ENCODE measurements at regions not wholly inside any gene's neighbourhood (a gene's known extent, or its start where the extent isn't known, plus 50 kb on each side); places are given as distances from the start of the nearest gene placed in this dataset.

DNA sequence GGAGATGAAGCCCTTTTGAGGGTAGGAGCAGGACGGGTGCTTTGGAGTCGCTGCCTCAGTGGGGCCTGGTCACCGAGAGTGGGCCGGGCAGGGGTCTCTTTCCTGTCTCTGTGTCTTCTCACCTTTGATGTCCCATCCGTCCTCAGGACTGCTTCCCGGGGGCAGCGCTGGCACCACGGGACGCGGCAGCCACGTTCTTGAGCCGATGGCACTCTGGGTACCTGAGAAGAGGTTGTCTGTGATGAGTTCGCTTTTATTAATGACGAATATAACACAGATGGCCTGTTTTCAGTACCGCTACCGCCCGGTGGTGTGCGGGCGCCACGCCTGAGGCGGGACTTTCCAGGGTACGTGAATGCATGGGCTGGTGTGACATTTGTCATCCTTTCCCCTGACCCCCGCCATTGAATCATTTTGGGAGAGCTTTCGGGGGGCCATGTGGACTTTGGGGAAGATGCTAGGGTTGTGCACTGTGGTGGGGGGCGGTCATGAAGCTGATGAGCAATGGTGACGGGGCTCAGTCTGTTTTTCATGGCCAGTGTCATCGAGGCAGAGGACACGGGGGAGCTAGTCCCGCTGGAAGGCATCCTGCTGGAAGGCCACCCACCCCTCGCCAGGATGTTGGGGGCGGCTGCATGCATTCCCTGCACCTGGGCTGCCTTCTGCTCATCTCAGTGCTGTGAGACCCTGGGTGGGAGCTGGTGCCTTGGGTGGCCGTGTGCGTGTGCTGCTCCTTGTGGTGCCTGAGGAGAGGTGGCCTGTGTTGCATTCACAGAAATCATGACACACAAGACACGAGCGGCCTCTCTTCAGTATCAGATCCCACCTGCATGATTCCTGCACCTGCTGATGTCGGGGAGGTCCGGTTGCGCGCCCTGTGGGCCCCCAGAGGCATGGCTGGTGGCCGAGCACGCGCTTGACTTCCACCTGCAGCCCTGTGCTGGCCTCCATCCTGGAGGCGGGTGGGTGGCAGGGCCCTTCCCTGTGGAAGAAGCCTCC is 162.5 kb upstream of the RTL1 start:
- intact Hi-C loops (cut with micrococcal nuclease; ENCODE audit: unreplicated experiment) (no loop called here), in situ Hi-C loops (cut with HindIII; ENCODE audit: extremely low pct_ligation_motif_present, low pct_unique_long_range_greater_than_20kb) (loop anchor here (5.0 kb wide), 1 partner anchor 159 kb away; no protein-coding TSS in a partner anchor)
- no peak overlapping the region for H3K4me2 ChIP-seq (ENCODE audit: low read depth, low read length)
- ChIA-PET POLR2A (no interaction called here), CTCF (ENCODE audit: low intra/inter-chr PET ratio, low total read pairs) (no interaction called here)
- DNase-seq (ENCODE audit: low spot score), result no peak
- H3K9me3 ChIP-seq (ENCODE audit: low read length), result no peaks in the 10 kb centered on the region
- H3K4me1 ChIP-seq (ENCODE audit: insufficient read depth, low read length), result no peaks in the 10 kb centered on the region
- no peak overlapping the region for H3K4me3 ChIP-seq (replicated peaks in 1 of 3; ENCODE audit: insufficient read depth in 1 of 3, low read depth in 2 of 3, low read length in 3 of 3)
- no peaks in the 10 kb centered on the region for H3K79me2 ChIP-seq (ENCODE audit: insufficient read depth, low read length)
- no peak overlapping the region for H3K9ac ChIP-seq (ENCODE audit: insufficient read depth, low read depth, low read length)
- no peaks in the 10 kb centered on the region for H4K20me1 ChIP-seq (ENCODE audit: insufficient read depth, low read length)
- FAIRE-seq, result no peak
- no peak overlapping the region for H2AFZ ChIP-seq (ENCODE audit: low read length)
- WGBS (ENCODE audit: low lambda C conversion rate), result 56% methylated on average over 28 of the region's 43 CpGs
- H3K36me3 ChIP-seq (replicated peaks in 1 of 2; ENCODE audit: control insufficient read depth in 1 of 2, insufficient read depth in 2 of 2, low read length in 2 of 2), result no peaks in the 10 kb centered on the region
- no peak for ATAC-seq
- H3K27me3 ChIP-seq (ENCODE audit: control insufficient read depth in 1 of 2, insufficient read depth in 2 of 2, low read length in 2 of 2), result peaks cover 17 to 92% of the 10 kb centered on the region in 2 experiments
- H3K27ac ChIP-seq (ENCODE audit: extremely low read length, insufficient read depth, low read length), result no peak overlapping the region
- TF ChIP-seq ZFP36L2 (CRISPR knock-in tag; IDR thresholded peaks at IDR 0.05), result no peak
- TF ChIP-seq AGO1 (IDR thresholded peaks at IDR 0.05; ENCODE audit: low read depth, low read length, poor library complexity, severe bottlenecking), result no peak
- BruUV-seq (replicated peaks), result no TSS peak

DNA sequence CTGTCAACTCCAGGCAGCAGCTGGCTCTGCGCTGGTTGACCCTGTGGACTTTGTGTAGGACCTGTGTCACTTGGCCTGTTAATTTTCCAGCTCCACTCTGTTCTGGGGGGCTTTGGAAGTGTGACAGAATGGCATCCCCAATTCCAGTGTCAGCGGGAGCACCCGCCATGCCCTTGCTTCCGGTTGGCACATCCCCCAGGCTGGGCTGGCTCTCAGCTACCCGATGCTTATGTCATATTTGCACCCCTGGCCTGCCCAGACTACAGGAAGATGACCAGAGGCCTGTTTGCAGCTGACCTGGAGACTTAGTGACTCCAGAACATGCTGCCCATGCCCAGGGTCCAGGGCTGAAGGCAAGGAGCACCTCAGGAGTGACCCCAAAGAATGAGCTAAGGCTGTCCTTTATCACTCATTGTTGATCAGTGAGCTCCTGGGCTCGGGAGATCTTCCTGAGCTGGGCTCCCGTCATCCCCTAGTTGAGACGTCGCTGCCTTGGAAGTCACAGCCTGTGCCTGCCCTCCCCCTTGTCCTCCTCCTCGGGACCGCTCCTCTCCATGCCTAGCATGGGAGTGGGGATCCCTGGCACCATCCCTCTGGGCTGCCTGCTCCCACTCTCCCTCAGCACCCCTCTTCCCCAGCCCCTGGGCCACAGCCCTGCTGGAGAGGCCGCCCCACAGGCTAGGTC is 163.4 kb upstream of the RTL1 start:
- Histone ChIP-seq H3K9me3 (ENCODE audit: low read length) (no peaks in the 10 kb centered on the region), H3K79me2 (ENCODE audit: insufficient read depth, low read length) (no peaks in the 10 kb centered on the region), H3K4me2 (ENCODE audit: low read depth, low read length) (no peak overlapping the region), H3K27ac (ENCODE audit: extremely low read length, insufficient read depth, low read length) (no peak overlapping the region), H3K4me3 (replicated peaks in 1 of 3; ENCODE audit: insufficient read depth in 1 of 3, low read depth in 2 of 3, low read length in 3 of 3) (no peak overlapping the region), H3K4me1 (ENCODE audit: insufficient read depth, low read length) (no peaks in the 10 kb centered on the region), H3K27me3 (ENCODE audit: control insufficient read depth in 1 of 2, insufficient read depth in 2 of 2, low read length in 2 of 2) (peaks cover 15 to 92% of the 10 kb centered on the region in 2 experiments; a peak in 4 of 5 replicates), H2AFZ (ENCODE audit: low read length) (no peak overlapping the region), H3K9ac (ENCODE audit: insufficient read depth, low read depth, low read length) (no peak overlapping the region), H4K20me1 (ENCODE audit: insufficient read depth, low read length) (no peaks in the 10 kb centered on the region), H3K36me3 (replicated peaks in 1 of 2; ENCODE audit: control insufficient read depth in 1 of 2, insufficient read depth in 2 of 2, low read length in 2 of 2) (no peaks in the 10 kb centered on the region)
- DNase-seq (ENCODE audit: low spot score), result no peak
- no TSS peak for BruUV-seq (replicated peaks)
- no peak for ATAC-seq
- CTCF ChIA-PET (ENCODE audit: low intra/inter-chr PET ratio, low total read pairs), result no interaction called here
- TF ChIP-seq ZBTB1 (CRISPR knock-in tag; IDR thresholded peaks at IDR 0.05; ENCODE audit: borderline replicate concordance) (no peak), FOXM1 (CRISPR knock-in tag; IDR thresholded peaks at IDR 0.05) (no peak), ZNF232 (CRISPR knock-in tag; IDR thresholded peaks at IDR 0.05; ENCODE audit: borderline replicate concordance) (no peak), ZNF768 (CRISPR knock-in tag; IDR thresholded peaks at IDR 0.05) (no peak), ZBTB4 (CRISPR knock-in tag; IDR thresholded peaks at IDR 0.05; ENCODE audit: borderline replicate concordance) (no peak), POLR2A (IDR thresholded peaks at IDR 0.05; ENCODE audit: insufficient read depth in 1 of 2, low read depth in 2 of 2, low read length in 2 of 2) (no peak), MTF2 (CRISPR knock-in tag; IDR thresholded peaks at IDR 0.05; ENCODE audit: borderline replicate concordance) (no peak)
- intact Hi-C loops (cut with micrococcal nuclease; ENCODE audit: unreplicated experiment) (no loop called here), in situ Hi-C loops (cut with HindIII; ENCODE audit: extremely low pct_ligation_motif_present, low pct_unique_long_range_greater_than_20kb) (loop anchor here (5.0 kb wide), 1 partner anchor 160 kb away; no protein-coding TSS in a partner anchor)
- FAIRE-seq, result no peak
- POLR2A ChIA-PET, result no interaction called here
- WGBS (ENCODE audit: low lambda C conversion rate), result 23% methylated on average over 8 of the region's 12 CpGs
